ENCODE measurements at regions not wholly inside any gene's neighbourhood (a gene's known extent, or its start where the extent isn't known, plus 50 kb on each side); places are given as distances from the start of the nearest gene placed in this dataset.

- no peak for FAIRE-seq
- Histone ChIP-seq H3K4me2 (ENCODE audit: insufficient read depth in 1 of 2, low read depth in 2 of 2, low read length in 2 of 2) (no peak overlapping the region), H2BK5ac (ENCODE audit: low read depth, low read length) (no peak overlapping the region)
Measured at GRCh38 chr13:106284358-106284757, 251.1 kb downstream of the EFNB2 start.

More at GRCh38 chr13:106284358-106284757, 251.1 kb downstream of the EFNB2 start:
- Histone ChIP-seq H3K79me2 (ENCODE audit: control insufficient read depth in 1 of 2, insufficient read depth in 2 of 2, low read length in 2 of 2) (no peaks in the 10 kb centered on the region), H3K9ac (replicated peaks in 1 of 4; ENCODE audit: extremely low read depth in 1 of 4, low read depth in 3 of 4, low read length in 3 of 4) (no peak overlapping the region), H3K9me3 (ENCODE audit: insufficient read depth in 2 of 2, low read depth in 1 of 2, low read length in 1 of 2) (no peaks in the 10 kb centered on the region), H3K23me2 (ENCODE audit: low read depth, low read length) (no peaks in the 10 kb centered on the region), H3K27ac (ENCODE audit: low read depth, low read length) (no peak overlapping the region), H3K18ac (ENCODE audit: extremely low read depth, low read length) (no peak overlapping the region), H2AFZ (ENCODE audit: low read length) (no peak overlapping the region), H2BK20ac (ENCODE audit: low read length) (no peak overlapping the region), H2AK5ac (ENCODE audit: low read depth, low read length) (no peak overlapping the region), H3K79me1 (ENCODE audit: low read depth, low read length) (no peaks in the 10 kb centered on the region), H2BK15ac (ENCODE audit: low read length) (no peak overlapping the region), H3K4me3 (ENCODE audit: extremely low read depth in 1 of 4, insufficient read depth in 2 of 4, low read depth in 3 of 4, low read length in 4 of 4) (no peak overlapping the region), H3K4me1 (replicated peaks in 1 of 4; ENCODE audit: control insufficient read depth in 3 of 4, insufficient read depth in 4 of 4, low read length in 3 of 4) (peaks cover 0 to 3% (median 0%) of the 10 kb centered on the region in 4 experiments; a peak in 2 of 7 replicates), H3K14ac (ENCODE audit: insufficient read length) (no peak overlapping the region), H2BK12ac (ENCODE audit: low read depth, low read length) (no peak overlapping the region), H4K91ac (replicated peaks; ENCODE audit: insufficient read length, low read length) (no peak overlapping the region), H3K27me3 (replicated peaks in 1 of 4; ENCODE audit: control insufficient read depth in 3 of 4, extremely low read depth in 1 of 4, insufficient read depth in 3 of 4, low read length in 3 of 4) (no peaks in the 10 kb centered on the region), H3K4ac (replicated peaks; ENCODE audit: insufficient read length, low read depth, low read length) (no peak overlapping the region), H3K56ac (replicated peaks; ENCODE audit: insufficient read length, low read depth, low read length) (no peak overlapping the region), H2BK120ac (replicated peaks; ENCODE audit: low read depth, low read length) (no peak overlapping the region), H4K5ac (ENCODE audit: insufficient read length, low read depth, low read length) (no peak overlapping the region), H4K8ac (ENCODE audit: extremely low read depth, insufficient read depth, low read length) (no peak overlapping the region), H3K23ac (ENCODE audit: insufficient read length) (no peak overlapping the region), H3K36me3 (ENCODE audit: control insufficient read depth in 2 of 4, insufficient read depth in 4 of 4, low read length in 3 of 4) (no peaks in the 10 kb centered on the region), H4K20me1 (replicated peaks in 1 of 2; ENCODE audit: control insufficient read depth in 1 of 2, insufficient read depth in 2 of 2, low read length in 2 of 2) (no peaks in the 10 kb centered on the region)
- POLR2A ChIA-PET (ENCODE audit: partially characterized antibody) = no interaction called here
- 83% methylated on average over 2 of the region's 2 CpGs; no CpG with 5 or more reads in 1 of the 2 experiments for WGBS, 2 experiments (ENCODE audit: extremely low coverage in 1 of 2, insufficient coverage in 1 of 2, insufficient read length in 1 of 2, insufficient replicate concordance in 2 of 2, low coverage in 1 of 2, low lambda C conversion rate in 2 of 2, missing lambda C conversion rate in 1 of 2)
- DNase-seq (ENCODE audit: low read depth in 1 of 2, low spot score in 2 of 2) = no peak
- CTCF ChIA-PET (ENCODE audit: partially characterized antibody) = interaction anchor here (1.2 kb wide), 1 partner anchor 9 kb away, joined by 4 read pairs; no protein-coding TSS in a partner anchor
- TF ChIP-seq MAX (IDR thresholded peaks at IDR 0.05) = no peak
- TF ChIP-seq POU5F1 (IDR thresholded peaks at IDR 0.05; ENCODE audit: low read depth, low read length) = no peak
- no peak for TF ChIP-seq SP1 (IDR thresholded peaks at IDR 0.05; ENCODE audit: low read depth, low read length)
- no peak for TF ChIP-seq NRF1 (IDR thresholded peaks at IDR 0.05; ENCODE audit: low read depth, low read length)
- no peak for TF ChIP-seq EZH2 (IDR thresholded peaks at IDR 0.05; ENCODE audit: low read depth, low read length, severe bottlenecking)
- no peak for TF ChIP-seq MAFK (IDR thresholded peaks at IDR 0.05; ENCODE audit: low read depth, low read length)
- no peak for TF ChIP-seq ZNF274 (IDR thresholded peaks at IDR 0.05; ENCODE audit: borderline replicate concordance, extremely low read depth, low read length)
